A549 (cell line): ENCODE measurements at regions not wholly inside any gene's neighbourhood (a gene's known extent, or its start where the extent isn't known, plus 50 kb on each side); places are given as distances from the start of the nearest gene placed in this dataset.

Source experiments
- ATAC-seq, 2 experiments: fragments of 200-7000 bp in 1 of 2; fragments of >200 bp in 1 of 2; cut with Nextera tagmentation in 1 of 2; cut with Tn5 transposase in 1 of 2; 3 replicates each; pipeline versions ENCODE4 v1.8.0 to v1.9.1; 2018 to 2020; ENCODE audit warnings: mild to moderate bottlenecking in 1 of 2, moderate library complexity in 1 of 2
- CTCF ChIA-PET: fragments of 300-600 bp; sonication (Branson Sonifier 250); formaldehyde crosslinking; extraction: SDS; loops from one replicate; lab custom pipeline; 2021; ENCODE audit warnings: antibody characterized with exemption, inconsistent platforms; lab: Yijun Ruan, JAX
- POLR2A ChIA-PET: fragments of 350-600 bp; formaldehyde crosslinking; extraction: SDS; loops from one replicate; lab custom pipeline; 2021; ENCODE audit warnings: antibody characterized with exemption, inconsistent platforms; lab: Yijun Ruan, JAX
- DNase-seq, 2 experiments: peaks; one replicate each; pipeline versions ENCODE4 v3.0.0 to v3.0.0-alpha.2; 2011 to 2016; ENCODE audit warnings: low read depth in 1 of 2, low spot score in 1 of 2
- FAIRE-seq: peaks from 2 replicates; lab custom pipeline; 2011; peaks lifted over from hg19 to GRCh38; lab: Jason Lieb, UNC
- H3K27ac ChIP-seq, 2 experiments: fragments of >200 bp; sonication (Bioruptor Twin); formaldehyde crosslinking; 3 replicates each; pipeline ENCODE4 v1.5.1; 2016 to 2017
- H3K4me1 ChIP-seq: fragments of >200 bp; sonication (Bioruptor Twin); formaldehyde crosslinking; 3 replicates; pipeline ENCODE4 v1.6.1; 2016
- H3K4me2 ChIP-seq: fragments of >200 bp; sonication (Bioruptor Twin); formaldehyde crosslinking; 3 replicates; pipeline ENCODE4 v1.6.1; 2016
- H3K4me3 ChIP-seq: fragments of >200 bp; sonication (Bioruptor Twin); formaldehyde crosslinking; 3 replicates; pipeline ENCODE4 v1.5.1; 2016
- H3K9me3 ChIP-seq: fragments of >200 bp; sonication (Bioruptor Twin); formaldehyde crosslinking; 3 replicates; pipeline ENCODE4 v1.6.1; 2016
- ATOH8 ChIP-seq: fragments of 250-450 bp; sonication (Bioruptor Pico); IDR thresholded peaks from 2 replicates; pipeline ENCODE4 v1.5.0; 2020; ENCODE audit warnings: low read depth, mild to moderate bottlenecking, moderate library complexity
- CHD4 ChIP-seq: fragments of 200-600 bp; sonication (generic); IDR thresholded peaks from 2 replicates; pipeline ENCODE4 v1.6.1; 2016; ENCODE audit warnings: antibody characterized with exemption, mild to moderate bottlenecking, borderline replicate concordance
- ESRRA ChIP-seq: fragments of 150-350 bp; IDR thresholded peaks from 2 replicates; pipeline ENCODE4 v1.6.1; 2014; ENCODE audit warnings: mild to moderate bottlenecking, low read length, borderline replicate concordance
- FOSL2 ChIP-seq, 2 experiments: fragments of 450-650 bp in 1 of 2; fragments of >200 bp in 1 of 2; sonication (Bioruptor Twin) in 1 of 2; formaldehyde crosslinking; IDR thresholded peaks; 2 replicates each; pipeline versions ENCODE4 v1.5.0 to v1.6.1; 2016 to 2020; ENCODE audit warnings: mild to moderate bottlenecking in 1 of 2, moderate library complexity in 1 of 2
- FOXS1 ChIP-seq: fragments of 250-450 bp; sonication (Bioruptor Pico); IDR thresholded peaks from 2 replicates; pipeline ENCODE4 v1.5.0; 2020; ENCODE audit warnings: mild to moderate bottlenecking, moderate library complexity
- GATA3 ChIP-seq: IDR thresholded peaks from 2 replicates; pipeline ENCODE4 v1.6.1; 2012; ENCODE audit warnings: borderline replicate concordance
- HDAC2 ChIP-seq: fragments of 200-600 bp; sonication (generic); IDR thresholded peaks from 2 replicates; pipeline ENCODE4 v1.6.1; 2016
- HOXA7 ChIP-seq: fragments of 250-450 bp; sonication (Bioruptor Pico); IDR thresholded peaks from 2 replicates; pipeline ENCODE4 v1.5.0; 2020; ENCODE audit warnings: mild to moderate bottlenecking, moderate library complexity
- HOXB13 ChIP-seq: fragments of 250-450 bp; sonication (Bioruptor Pico); IDR thresholded peaks from 2 replicates; pipeline ENCODE4 v1.5.0; 2020; ENCODE audit warnings: low read depth, mild to moderate bottlenecking, moderate library complexity
- KDM5A ChIP-seq: fragments of 200-600 bp; sonication (generic); IDR thresholded peaks from 2 replicates; pipeline ENCODE4 v1.6.1; 2016; ENCODE audit warnings: antibody characterized with exemption, mild to moderate bottlenecking
- MAFK ChIP-seq: fragments of 450-650 bp; IDR thresholded peaks from 2 replicates; pipeline ENCODE4 v1.6.1; 2014; ENCODE audit not compliant: partially characterized antibody
- MAX ChIP-seq: IDR thresholded peaks from 2 replicates; pipeline ENCODE4 v1.6.1; 2012
- MYC ChIP-seq: IDR thresholded peaks from 2 replicates; pipeline ENCODE4 v1.6.1; 2012; ENCODE audit warnings: mild to moderate bottlenecking, inconsistent platforms, low read length, improper control_type of control experiment, borderline replicate concordance
- NFE2L2 ChIP-seq: fragments of 150-350 bp; conservative IDR thresholded peaks from 2 replicates; pipeline ENCODE4 v1.6.1; 2014; ENCODE audit warnings: low read length
- NR3C1 ChIP-seq: fragments of >200 bp; sonication (Bioruptor Twin); formaldehyde crosslinking; IDR thresholded peaks from 3 replicates; pipeline ENCODE4 v1.6.1; 2017
- PHF8 ChIP-seq: fragments of 200-600 bp; sonication (generic); IDR thresholded peaks from 2 replicates; pipeline ENCODE4 v1.6.1; 2016; ENCODE audit warnings: low read depth, mild to moderate bottlenecking, antibody characterized with exemption, moderate library complexity, borderline replicate concordance
- POLR2A ChIP-seq: IDR thresholded peaks from 2 replicates; pipeline ENCODE4 v1.6.1; 2012; ENCODE audit warnings: mild to moderate bottlenecking, low read length
- RAD21 ChIP-seq, 2 experiments: fragments of >200 bp in 1 of 2; sonication (Bioruptor Twin) in 1 of 2; formaldehyde crosslinking in 1 of 2; IDR thresholded peaks in 1 of 2; conservative IDR thresholded peaks in 1 of 2; 2 replicates in 1 of 2; 3 replicates in 1 of 2; pipeline ENCODE4 v1.6.1; 2012 to 2018; ENCODE audit warnings: inconsistent platforms in 1 of 2
- RCOR1 ChIP-seq: fragments of 150-350 bp; IDR thresholded peaks from 2 replicates; pipeline ENCODE4 v1.6.1; 2014; ENCODE audit warnings: antibody characterized with exemption, low read length, low read depth
- RFX5 ChIP-seq: fragments of 450-650 bp; IDR thresholded peaks from 2 replicates; pipeline ENCODE4 v1.7.1; 2014; ENCODE audit warnings: antibody characterized with exemption, mild to moderate bottlenecking, moderate library complexity
- SMC3 ChIP-seq: fragments of >200 bp; sonication (Bioruptor Twin); formaldehyde crosslinking; IDR thresholded peaks from 3 replicates; pipeline ENCODE4 v1.6.1; 2018; ENCODE audit warnings: inconsistent platforms
- SREBF2 ChIP-seq: fragments of 450-650 bp; IDR thresholded peaks from 2 replicates; pipeline ENCODE4 v1.6.1; 2014; ENCODE audit warnings: mild to moderate bottlenecking, moderate library complexity
- TFCP2L1 ChIP-seq: fragments of 250-450 bp; sonication (Bioruptor Pico); IDR thresholded peaks from 2 replicates; pipeline ENCODE4 v1.5.0; 2021; ENCODE audit warnings: mild to moderate bottlenecking
- ZC3H11A ChIP-seq: fragments of 450-650 bp; IDR thresholded peaks from 2 replicates; pipeline ENCODE4 v1.6.1; 2014; ENCODE audit warnings: antibody characterized with exemption, mild to moderate bottlenecking
- ZFP36 ChIP-seq: fragments of 450-650 bp; IDR thresholded peaks from 2 replicates; pipeline ENCODE4 v1.6.1; 2014; ENCODE audit warnings: borderline replicate concordance; ENCODE audit not compliant: partially characterized antibody
- WGBS: methylation state at CpG from one replicate; pipeline ENCODE4 v1.1.6; 2017; ENCODE audit errors: missing lambda C conversion rate; 5-methylcytosine and 5-hydroxymethylcytosine counted together

- ChIA-PET CTCF (no interaction called here), POLR2A (no interaction called here)
- TF ChIP-seq SREBF2, result no peak
- TF ChIP-seq ZFP36, result no peak
- TF ChIP-seq MAFK, result no peak
- TF ChIP-seq SMC3, result no peak
- TF ChIP-seq RAD21 (conservative IDR thresholded peaks at IDR 0.05 in 1 of 2, IDR thresholded peaks at IDR 0.05 in 1 of 2), result no peak
- TF ChIP-seq HOXA7 (CRISPR knock-in tag), result no peak
- no peak for TF ChIP-seq CHD4
- no peak for TF ChIP-seq KDM5A
- no peak for TF ChIP-seq TFCP2L1
- no peak for TF ChIP-seq RFX5
- TF ChIP-seq PHF8, result no peak
- TF ChIP-seq FOXS1 (CRISPR knock-in tag), result no peak
- TF ChIP-seq RCOR1, result no peak
- TF ChIP-seq HOXB13 (CRISPR knock-in tag), result no peak
Observed at GRCh38 chr11:24196733-24197132, 300.1 kb upstream of the LUZP2 start.

GRCh38 chr11:24198481-24198880 lies 298.4 kb upstream of the LUZP2 start:
- FAIRE-seq (no peak), DNase-seq (no peak), ATAC-seq (no peak)
- ChIA-PET CTCF (no interaction called here), POLR2A (no interaction called here)
- Histone ChIP-seq H3K27ac (no peak overlapping the region), H3K4me3 (no peak overlapping the region), H3K4me1 (no peaks in the 10 kb centered on the region), H3K9me3 (no peaks in the 10 kb centered on the region; the same call in 2 of the 3 replicates), H3K4me2 (no peak overlapping the region)
- WGBS, result 60% methylated on average over 5 of the region's 5 CpGs
- TF ChIP-seq MAX, result no peak
- TF ChIP-seq POLR2A, result no peak
- no peak for TF ChIP-seq RAD21 (conservative IDR thresholded peaks at IDR 0.05 in 1 of 2, IDR thresholded peaks at IDR 0.05 in 1 of 2)
- TF ChIP-seq NR3C1, result no peak
- TF ChIP-seq ESRRA, result no peak
- TF ChIP-seq FOSL2 (IDR thresholded peaks at IDR 0.05), result no peak
- no peak for TF ChIP-seq FOSL2 (CRISPR knock-in tag; IDR thresholded peaks at IDR 0.05)

More at GRCh38 chr11:24196733-24197132, 300.1 kb upstream of the LUZP2 start:
- no peaks in the 10 kb centered on the region for H3K4me1 ChIP-seq
- no peak overlapping the region for H3K4me2 ChIP-seq
- DNase-seq, result no peak
- no peak for ATAC-seq
- no peak overlapping the region for H3K4me3 ChIP-seq
- H3K27ac ChIP-seq, result no peak overlapping the region
- H3K9me3 ChIP-seq, result no peaks in the 10 kb centered on the region; the same call in 2 of the 3 replicates
- WGBS, result 9% methylated on average over 2 of the region's 2 CpGs
- FAIRE-seq, result no peak

GRCh38 chr11:24199461-24199860 lies 297.4 kb upstream of the LUZP2 start:
- no peak overlapping the region for H3K4me3 ChIP-seq
- H3K27ac ChIP-seq, result no peak overlapping the region
- H3K4me1 ChIP-seq, result no peaks in the 10 kb centered on the region
- ChIA-PET CTCF (no interaction called here), POLR2A (no interaction called here)
- WGBS, result 11% methylated on average over 1 of the region's 1 CpG
- DNase-seq (no peak), ATAC-seq (no peak), FAIRE-seq (no peak)
- H3K4me2 ChIP-seq, result no peak overlapping the region
- TF ChIP-seq NFE2L2 (no peak), ZC3H11A (no peak), SMC3 (no peak), PHF8 (no peak), HDAC2 (no peak), GATA3 (no peak), ATOH8 (CRISPR knock-in tag) (no peak), MYC (no peak), ZFP36 (no peak)
- no peaks in the 10 kb centered on the region; the same call in 2 of the 3 replicates for H3K9me3 ChIP-seq
